Thyroid gland (tissue), 4 donors: ENCODE measurements at regions not wholly inside any gene's neighbourhood (a gene's known extent, or its start where the extent isn't known, plus 50 kb on each side); places are given as distances from the start of the nearest gene placed in this dataset.

Experiments used
- DNase-seq, 2 donors: peaks; one replicate each; pipeline ENCODE4 v3.0.0-alpha.2; 2019
- H3K27ac ChIP-seq, 3 donors: fragments of 200-600 bp; sonication (generic); 1 replicate in 2 of 3; 2 replicates in 1 of 3; pipeline ENCODE4 v1.5.1; 2016 to 2019; ENCODE audit warnings: mild to moderate bottlenecking in 1 of 3, moderate library complexity in 1 of 3
- H3K27me3 ChIP-seq: fragments of 200-600 bp; sonication (generic); one replicate; pipeline ENCODE4 v1.5.1; 2019
- H3K36me3 ChIP-seq, 2 donors: fragments of 200-600 bp; sonication (generic); one replicate each; pipeline ENCODE4 v1.5.1; 2016 to 2019
- H3K4me1 ChIP-seq, 2 donors: fragments of 200-600 bp; sonication (generic); one replicate each; pipeline ENCODE4 v1.5.1; 2017 to 2019
- H3K4me3 ChIP-seq, 3 donors: fragments of 200-600 bp; sonication (generic); replicated peaks in 1 of 3; 1 replicate in 2 of 3; 2 replicates in 1 of 3; pipeline ENCODE4 v1.5.1; 2016; ENCODE audit warnings: mild to moderate bottlenecking in 1 of 3
- H3K9me3 ChIP-seq: fragments of 200-600 bp; sonication (generic); one replicate; pipeline ENCODE4 v1.5.1; 2017
- POLR2A ChIP-seq, 2 donors: fragments of 450-650 bp; IDR thresholded peaks; one replicate each; pipeline ENCODE4 v1.6.1; 2017; ENCODE audit warnings: antibody characterized with exemption in 2 of 2, mild to moderate bottlenecking in 2 of 2, moderate library complexity in 1 of 2
- WGBS, 2 donors: methylation state at CpG; one replicate each; pipeline ENCODE4 v1.1.5; 2017; 5-methylcytosine and 5-hydroxymethylcytosine counted together
- intact Hi-C: fragments of 100-400 bp; cut with DNase I; formaldehyde crosslinking; loops from one replicate; pipeline ENCODE4 v1.15.1; 2023
- TF ChIP-seq, protein P1 (sequence below), 6 experiments: fragments of 200-600 bp in 3 of 6; fragments of 450-650 bp in 3 of 6; sonication (generic) in 3 of 6; IDR thresholded peaks; one replicate each; pipeline ENCODE4 v1.5.1; 2016 to 2019; ENCODE audit warnings: antibody characterized with exemption in 6 of 6, mild to moderate bottlenecking in 2 of 6, inconsistent platforms in 1 of 6, moderate library complexity in 1 of 6

DNA sequence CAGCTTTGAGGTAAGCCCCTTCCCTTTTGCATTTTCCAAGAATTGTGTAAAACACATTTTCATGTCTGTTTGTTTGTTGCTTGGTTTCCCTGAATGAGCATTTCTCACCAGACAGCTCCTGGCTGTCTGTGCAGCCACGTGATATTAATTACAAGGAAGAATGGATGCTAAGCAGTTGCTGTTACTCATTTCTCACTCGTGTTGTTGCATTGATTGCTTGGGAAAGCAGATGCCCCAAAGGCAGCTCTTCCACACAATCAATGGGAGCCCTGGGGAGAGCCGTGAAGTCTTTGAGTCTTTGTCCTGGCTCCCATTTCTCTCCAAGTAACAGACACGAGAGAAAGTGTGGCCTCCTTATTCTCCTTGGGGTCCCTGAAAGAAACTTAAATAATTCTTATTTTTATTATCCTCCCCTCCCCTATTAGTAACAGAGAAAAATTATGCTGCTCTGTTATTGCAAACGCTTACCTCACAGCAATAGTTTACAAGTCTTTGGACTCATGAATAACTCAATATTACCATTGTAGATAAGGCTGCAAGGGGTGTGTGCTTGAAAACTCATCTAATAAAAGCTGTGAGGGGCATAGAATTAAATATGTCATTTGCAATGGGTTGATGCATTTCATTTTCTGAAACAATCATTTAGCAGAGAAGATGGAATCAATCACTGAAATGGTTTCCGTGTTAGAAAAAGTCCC lies 127.7 kb upstream of the CAMK1G start:
- Histone ChIP-seq H3K36me3 (no peaks in the 10 kb centered on the region), H3K9me3 (no peaks in the 10 kb centered on the region), H3K4me1 (peaks cover 11 to 22% of the 10 kb centered on the region in 2 donors), H3K4me3 (no peak overlapping the region), H3K27me3 (no peaks in the 10 kb centered on the region), H3K27ac (no peak overlapping the region)
- TF ChIP-seq, protein P1, sequence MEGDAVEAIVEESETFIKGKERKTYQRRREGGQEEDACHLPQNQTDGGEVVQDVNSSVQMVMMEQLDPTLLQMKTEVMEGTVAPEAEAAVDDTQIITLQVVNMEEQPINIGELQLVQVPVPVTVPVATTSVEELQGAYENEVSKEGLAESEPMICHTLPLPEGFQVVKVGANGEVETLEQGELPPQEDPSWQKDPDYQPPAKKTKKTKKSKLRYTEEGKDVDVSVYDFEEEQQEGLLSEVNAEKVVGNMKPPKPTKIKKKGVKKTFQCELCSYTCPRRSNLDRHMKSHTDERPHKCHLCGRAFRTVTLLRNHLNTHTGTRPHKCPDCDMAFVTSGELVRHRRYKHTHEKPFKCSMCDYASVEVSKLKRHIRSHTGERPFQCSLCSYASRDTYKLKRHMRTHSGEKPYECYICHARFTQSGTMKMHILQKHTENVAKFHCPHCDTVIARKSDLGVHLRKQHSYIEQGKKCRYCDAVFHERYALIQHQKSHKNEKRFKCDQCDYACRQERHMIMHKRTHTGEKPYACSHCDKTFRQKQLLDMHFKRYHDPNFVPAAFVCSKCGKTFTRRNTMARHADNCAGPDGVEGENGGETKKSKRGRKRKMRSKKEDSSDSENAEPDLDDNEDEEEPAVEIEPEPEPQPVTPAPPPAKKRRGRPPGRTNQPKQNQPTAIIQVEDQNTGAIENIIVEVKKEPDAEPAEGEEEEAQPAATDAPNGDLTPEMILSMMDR (IDR thresholded peaks at IDR 0.05): no peak
- TF ChIP-seq POLR2A (IDR thresholded peaks at IDR 0.05): no peak
- DNase-seq: no peak
- 71 to 85% methylated on average over 6 of the region's 6 CpGs for WGBS, 2 donors
- intact Hi-C loops: no loop called here

DNA sequence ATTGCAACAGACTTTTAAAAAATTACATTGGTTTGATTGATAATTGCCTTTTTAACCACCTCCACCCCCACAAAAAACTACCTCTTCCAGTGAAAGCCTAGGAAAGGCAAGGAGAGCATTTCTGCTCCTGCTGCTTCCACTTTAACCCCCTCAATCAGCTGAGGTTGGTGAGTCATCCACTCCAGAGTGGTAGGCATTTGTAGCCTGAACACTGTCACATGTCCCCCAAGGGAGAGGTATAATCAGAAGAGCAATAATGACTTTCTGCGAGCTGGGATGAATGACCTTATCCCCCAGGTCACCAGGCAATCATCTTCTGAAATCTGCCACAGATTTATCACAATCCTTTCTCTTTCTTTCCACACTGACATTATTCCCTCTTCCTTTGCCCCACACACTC lies 126.6 kb upstream of the CAMK1G start:
- Histone ChIP-seq H3K27ac (no peak overlapping the region), H3K27me3 (no peaks in the 10 kb centered on the region), H3K4me3 (no peak overlapping the region), H3K4me1 (peaks cover 11 to 22% of the 10 kb centered on the region in 2 donors), H3K9me3 (no peaks in the 10 kb centered on the region), H3K36me3 (no peaks in the 10 kb centered on the region)
- peak; percentile 62 to 66 for DNase-seq
- intact Hi-C loops: no loop called here
- WGBS, 2 donors: 40 to 52% methylated on average over 1 of the region's 1 CpG
- TF ChIP-seq, protein P1 (IDR thresholded peaks at IDR 0.05): no peak
- TF ChIP-seq POLR2A (IDR thresholded peaks at IDR 0.05): no peak

DNA sequence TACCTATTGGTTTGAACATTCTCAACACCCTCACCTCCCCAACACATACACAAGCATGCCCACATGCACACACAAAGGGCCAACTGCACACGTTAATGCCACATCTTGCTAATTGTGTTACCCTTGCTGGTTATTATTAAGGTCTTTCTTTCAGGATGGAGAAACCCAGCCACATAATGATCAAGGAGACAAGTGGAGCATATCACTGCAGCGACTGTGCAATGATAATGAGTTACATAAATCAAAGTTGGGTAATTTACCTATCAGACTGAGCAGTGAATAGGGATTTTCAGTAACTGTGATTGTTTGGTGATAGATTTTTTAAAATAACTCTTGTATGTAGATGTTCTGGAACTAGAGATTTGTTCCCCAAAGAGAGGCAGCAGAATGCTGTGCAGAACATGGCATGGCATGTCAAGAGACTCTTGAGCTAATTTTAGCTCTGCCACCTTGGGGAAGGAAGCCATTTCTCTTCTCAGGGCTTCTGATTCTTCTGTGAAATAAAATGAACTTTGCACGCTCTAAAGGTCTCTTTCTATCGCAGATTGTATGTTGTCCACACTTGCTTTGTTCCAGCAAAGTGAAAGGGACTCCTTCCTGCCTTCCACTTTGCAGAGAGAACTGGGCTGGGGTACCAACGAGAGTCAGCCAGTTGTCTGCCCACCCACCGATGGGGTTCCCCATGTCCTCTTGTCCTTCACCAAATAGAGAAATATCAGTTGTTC lies 126.0 kb upstream of the CAMK1G start:
- DNase-seq: peak; percentile 22 to 25
- 72 to 78% methylated on average over 6 of the region's 6 CpGs for whole genome bisulfite sequencing, 2 donors
- intact Hi-C loops: no loop called here

DNA sequence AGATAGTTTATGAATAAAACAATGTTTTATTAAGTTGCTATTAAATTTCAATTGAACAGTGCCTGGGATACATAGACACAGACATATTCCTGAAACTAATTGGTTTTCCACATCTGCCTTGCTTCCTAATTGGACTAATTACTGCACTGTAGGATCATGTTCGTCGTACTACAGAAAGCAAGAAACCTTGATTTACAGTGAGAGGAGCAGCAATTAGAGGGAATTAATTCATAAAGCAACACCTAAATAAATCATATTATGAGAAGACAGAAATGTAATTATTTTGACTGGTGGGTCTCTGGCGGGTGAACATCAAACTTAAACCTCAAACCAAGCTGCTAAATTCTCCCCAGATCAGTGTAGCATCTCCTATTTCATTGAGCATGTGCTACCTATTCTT lies 124.6 kb upstream of the CAMK1G start:
- 78 to 93% methylated on average over 3 of the region's 3 CpGs for WGBS, 2 donors
- H3K4me1 ChIP-seq: peaks cover 11 to 18% of the 10 kb centered on the region in 2 donors

More for the DNA sequence above, 126.0 kb upstream of the CAMK1G start:
- Histone ChIP-seq H3K27ac (peak overlapping the region in 1 of 3 donors; percentile 37), H3K36me3 (no peaks in the 10 kb centered on the region), H3K4me1 (peaks cover 11 to 19% of the 10 kb centered on the region in 2 donors), H3K27me3 (no peaks in the 10 kb centered on the region), H3K4me3 (no peak overlapping the region), H3K9me3 (no peaks in the 10 kb centered on the region)
- TF ChIP-seq POLR2A (IDR thresholded peaks at IDR 0.05): no peak
- TF ChIP-seq, protein P1 (IDR thresholded peaks at IDR 0.05): no peak

More for the DNA sequence above, 124.6 kb upstream of the CAMK1G start:
- H3K9me3 ChIP-seq: no peaks in the 10 kb centered on the region
- no peak overlapping the region for H3K4me3 ChIP-seq
- no peak overlapping the region for H3K27ac ChIP-seq
- H3K27me3 ChIP-seq: no peaks in the 10 kb centered on the region
- TF ChIP-seq, protein P1 (IDR thresholded peaks at IDR 0.05): no peak
- TF ChIP-seq POLR2A (IDR thresholded peaks at IDR 0.05): no peak
- DNase-seq: no peak
- H3K36me3 ChIP-seq: no peaks in the 10 kb centered on the region
- intact Hi-C loops: no loop called here
